B cell (primary cell): ENCODE measurements at regions not wholly inside any gene's neighbourhood (a gene's known extent, or its start where the extent isn't known, plus 50 kb on each side); places are given as distances from the start of the nearest gene placed in this dataset.

Experiments used
- EZH2 ChIP-seq: IDR thresholded peaks from 2 replicates; pipeline ENCODE4 v1.6.1; 2012; ENCODE audit warnings: borderline replicate concordance, low read depth, mild to moderate bottlenecking, moderate library complexity, low read length; ENCODE audit not compliant: insufficient read depth, poor library complexity, severe bottlenecking
- TF ChIP-seq, protein P1 (sequence below): fragments of 200-600 bp; IDR thresholded peaks from one replicate; pipeline ENCODE4 v1.8.0; 2022; ENCODE audit warnings: antibody characterized with exemption, mild to moderate bottlenecking

DNA sequence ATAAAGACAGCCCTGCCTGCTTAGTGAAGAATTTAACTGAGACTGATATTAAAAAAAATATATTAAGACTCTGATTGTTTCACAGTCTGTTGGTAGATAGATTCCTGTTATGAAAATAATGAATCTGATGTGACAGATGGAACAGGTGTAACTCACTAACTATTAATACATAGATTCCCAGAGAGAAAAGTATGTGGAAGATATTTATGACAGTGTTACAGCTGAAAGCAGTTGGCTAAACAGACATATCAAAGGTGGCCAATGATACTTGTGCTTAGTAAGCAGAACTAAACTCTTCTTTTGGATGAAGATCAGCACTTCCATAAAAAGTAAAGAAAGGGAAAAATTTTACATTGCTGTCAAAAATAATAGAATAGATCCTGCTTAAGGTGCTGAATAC, 598.2 kb upstream of the CA10 start:
- TF ChIP-seq, protein P1, sequence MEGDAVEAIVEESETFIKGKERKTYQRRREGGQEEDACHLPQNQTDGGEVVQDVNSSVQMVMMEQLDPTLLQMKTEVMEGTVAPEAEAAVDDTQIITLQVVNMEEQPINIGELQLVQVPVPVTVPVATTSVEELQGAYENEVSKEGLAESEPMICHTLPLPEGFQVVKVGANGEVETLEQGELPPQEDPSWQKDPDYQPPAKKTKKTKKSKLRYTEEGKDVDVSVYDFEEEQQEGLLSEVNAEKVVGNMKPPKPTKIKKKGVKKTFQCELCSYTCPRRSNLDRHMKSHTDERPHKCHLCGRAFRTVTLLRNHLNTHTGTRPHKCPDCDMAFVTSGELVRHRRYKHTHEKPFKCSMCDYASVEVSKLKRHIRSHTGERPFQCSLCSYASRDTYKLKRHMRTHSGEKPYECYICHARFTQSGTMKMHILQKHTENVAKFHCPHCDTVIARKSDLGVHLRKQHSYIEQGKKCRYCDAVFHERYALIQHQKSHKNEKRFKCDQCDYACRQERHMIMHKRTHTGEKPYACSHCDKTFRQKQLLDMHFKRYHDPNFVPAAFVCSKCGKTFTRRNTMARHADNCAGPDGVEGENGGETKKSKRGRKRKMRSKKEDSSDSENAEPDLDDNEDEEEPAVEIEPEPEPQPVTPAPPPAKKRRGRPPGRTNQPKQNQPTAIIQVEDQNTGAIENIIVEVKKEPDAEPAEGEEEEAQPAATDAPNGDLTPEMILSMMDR, result no peak
- no peak for TF ChIP-seq EZH2
